Trophoblast cell (in vitro differentiated cells and primary cell): ENCODE measurements at regions not wholly inside any gene's neighbourhood (a gene's known extent, or its start where the extent isn't known, plus 50 kb on each side); places are given as distances from the start of the nearest gene placed in this dataset.

Source experiments
- DNase-seq, 2 donors: peaks; one replicate each; pipeline ENCODE4 v3.0.0-alpha.2; 2016
- H2AFZ ChIP-seq: 2 replicates; pipeline ENCODE4 v1.6.1; 2013; ENCODE audit warnings: low read length, moderate library complexity, mild to moderate bottlenecking; ENCODE audit not compliant: insufficient read depth, poor library complexity
- H2AK5ac ChIP-seq: 2 replicates; pipeline ENCODE4 v1.6.1; 2013; ENCODE audit warnings: mild to moderate bottlenecking, low read length
- H2BK120ac ChIP-seq: 2 replicates; pipeline ENCODE4 v1.6.1; 2013; ENCODE audit warnings: low read length, mild to moderate bottlenecking, moderate library complexity; ENCODE audit not compliant: insufficient read depth, poor library complexity
- H2BK12ac ChIP-seq: 2 replicates; pipeline ENCODE4 v1.6.1; 2013; ENCODE audit warnings: mild to moderate bottlenecking, low read length, moderate library complexity
- H2BK5ac ChIP-seq: 2 replicates; pipeline ENCODE4 v1.6.1; 2013; ENCODE audit warnings: low read length, low read depth, moderate library complexity, mild to moderate bottlenecking; ENCODE audit not compliant: poor library complexity
- H3K14ac ChIP-seq: 2 replicates; pipeline ENCODE4 v1.6.1; 2013; ENCODE audit warnings: mild to moderate bottlenecking, low read length
- H3K18ac ChIP-seq: 2 replicates; pipeline ENCODE4 v1.6.1; 2013; ENCODE audit warnings: mild to moderate bottlenecking, low read length
- H3K23ac ChIP-seq: 2 replicates; pipeline ENCODE4 v1.6.1; 2013; ENCODE audit warnings: low read length
- H3K27ac ChIP-seq: 2 replicates; pipeline ENCODE4 v1.5.1; 2013; ENCODE audit warnings: low read depth, mild to moderate bottlenecking, inconsistent platforms, low read length, moderate library complexity
- H3K27me3 ChIP-seq: 2 replicates; pipeline ENCODE4 v1.6.1; 2013; ENCODE audit warnings: inconsistent platforms, mild to moderate bottlenecking, low read length, moderate library complexity; ENCODE audit not compliant: insufficient read depth
- H3K36me3 ChIP-seq, 2 experiments: 1 replicate in 1 of 2; 2 replicates in 1 of 2; pipeline ENCODE4 v1.6.1; 2013; ENCODE audit warnings: low read length in 2 of 2, mild to moderate bottlenecking in 2 of 2, moderate library complexity in 1 of 2; ENCODE audit not compliant: insufficient read depth in 2 of 2, control insufficient read depth in 1 of 2
- H3K4ac ChIP-seq: 2 replicates; pipeline ENCODE4 v1.6.1; 2013; ENCODE audit warnings: low read depth, mild to moderate bottlenecking, low read length, moderate library complexity
- H3K4me1 ChIP-seq, 2 experiments: 1 replicate in 1 of 2; 2 replicates in 1 of 2; pipeline ENCODE4 v1.6.1; 2013; ENCODE audit warnings: low read length in 2 of 2, mild to moderate bottlenecking in 2 of 2, moderate library complexity in 1 of 2; ENCODE audit not compliant: insufficient read depth in 2 of 2, control insufficient read depth in 1 of 2
- H3K4me2 ChIP-seq: 2 replicates; pipeline ENCODE4 v1.6.1; 2013; ENCODE audit warnings: inconsistent platforms, mild to moderate bottlenecking, low read length, moderate library complexity
- H3K4me3 ChIP-seq: 2 replicates; pipeline ENCODE4 v1.5.1; 2013; ENCODE audit warnings: mild to moderate bottlenecking, low read depth, low read length, inconsistent platforms
- H3K79me1 ChIP-seq: one replicate; pipeline ENCODE4 v1.6.1; 2013; ENCODE audit warnings: low read length
- H3K79me2 ChIP-seq: 2 replicates; pipeline ENCODE4 v1.6.1; 2013; ENCODE audit warnings: low read length, mild to moderate bottlenecking; ENCODE audit not compliant: control insufficient read depth, insufficient read depth, poor library complexity
- H3K9ac ChIP-seq: 2 replicates; pipeline ENCODE4 v1.6.1; 2013; ENCODE audit warnings: mild to moderate bottlenecking, low read length
- H3K9me3 ChIP-seq: 2 replicates; pipeline ENCODE4 v1.6.1; 2013; ENCODE audit warnings: low read depth, mild to moderate bottlenecking, control low read depth, inconsistent platforms, low read length; ENCODE audit not compliant: insufficient read depth
- H4K12ac ChIP-seq: 2 replicates; pipeline ENCODE4 v1.6.1; 2013; ENCODE audit warnings: low read depth, mild to moderate bottlenecking, low read length, moderate library complexity
- H4K8ac ChIP-seq: 2 replicates; pipeline ENCODE4 v1.6.1; 2013; ENCODE audit warnings: low read depth, mild to moderate bottlenecking, low read length, moderate library complexity
- H4K91ac ChIP-seq: one replicate; pipeline ENCODE4 v1.6.1; 2013; ENCODE audit warnings: low read depth, mild to moderate bottlenecking, low read length, moderate library complexity
- WGBS: extraction: QIAGEN DNeasy Blood & Tissue Kit; methylation state at CpG from one replicate; pipeline ENCODE4 v1.1.7; 2013; ENCODE audit warnings: missing lambda C conversion rate; ENCODE audit not compliant: insufficient read length, insufficient coverage; ENCODE audit errors: extremely low coverage; 5-methylcytosine and 5-hydroxymethylcytosine counted together

- H4K12ac ChIP-seq: no peak overlapping the region
- no peak overlapping the region for H3K4me3 ChIP-seq
- H3K27me3 ChIP-seq: no peaks in the 10 kb centered on the region
- H3K79me1 ChIP-seq: no peaks in the 10 kb centered on the region
- H3K4me2 ChIP-seq: no peak overlapping the region
- WGBS: no CpG with 5 or more reads among the region's 3 CpGs
- DNase-seq: no peak
- no peak overlapping the region for H3K27ac ChIP-seq
- no peak overlapping the region for H3K14ac ChIP-seq
- no peak overlapping the region for H3K9ac ChIP-seq
- H3K23ac ChIP-seq: no peak overlapping the region
- no peak overlapping the region for H3K18ac ChIP-seq
- no peak overlapping the region for H4K8ac ChIP-seq
- no peaks in the 10 kb centered on the region for H3K79me2 ChIP-seq
- H2AK5ac ChIP-seq: no peak overlapping the region
- no peak overlapping the region for H4K91ac ChIP-seq
- H3K9me3 ChIP-seq: no peaks in the 10 kb centered on the region
- H2BK5ac ChIP-seq: no peak overlapping the region
- H2BK12ac ChIP-seq: no peak overlapping the region
- no peak overlapping the region for H2BK120ac ChIP-seq
- no peaks in the 10 kb centered on the region for H3K4me1 ChIP-seq
- no peak overlapping the region for H2AFZ ChIP-seq
- no peak overlapping the region for H3K4ac ChIP-seq
- no peaks in the 10 kb centered on the region for H3K36me3 ChIP-seq
Observed at GRCh38 chr10:62880162-62880561, 64.0 kb upstream of the EGR2 start.

DNA sequence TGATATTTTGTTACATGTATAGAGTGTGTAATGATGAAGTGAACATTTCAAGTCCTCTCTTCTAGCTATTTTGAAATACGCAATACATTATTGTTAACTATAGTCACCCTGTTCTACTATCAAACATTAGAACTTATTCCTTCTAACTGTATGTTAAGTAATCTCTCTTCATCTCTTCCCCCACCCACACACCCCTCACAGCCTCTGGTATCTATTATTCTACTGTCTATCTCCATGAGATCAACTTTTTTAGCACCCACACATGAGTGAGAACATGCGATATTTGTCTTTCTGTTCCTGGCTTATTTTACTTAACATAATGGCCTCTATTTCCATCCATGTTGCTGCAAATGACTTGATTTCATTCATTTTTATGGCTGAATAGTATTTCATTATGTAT, 57.7 kb upstream of the EGR2 start:
- no peak overlapping the region for H4K12ac ChIP-seq
- no peak overlapping the region for H2AFZ ChIP-seq
- DNase-seq: no peak
- H3K23ac ChIP-seq: no peak overlapping the region
- no peak overlapping the region for H3K4me3 ChIP-seq
- H3K9ac ChIP-seq: no peak overlapping the region
- H3K79me1 ChIP-seq: no peaks in the 10 kb centered on the region
- no peak overlapping the region for H3K14ac ChIP-seq
- no peak overlapping the region for H3K4ac ChIP-seq
- H2AK5ac ChIP-seq: no peak overlapping the region
- no peak overlapping the region for H3K18ac ChIP-seq
- no peak overlapping the region for H3K27ac ChIP-seq
- H2BK12ac ChIP-seq: no peak overlapping the region
- H3K36me3 ChIP-seq: no peaks in the 10 kb centered on the region
- no peak overlapping the region for H2BK5ac ChIP-seq
- no peaks in the 10 kb centered on the region for H3K79me2 ChIP-seq
- WGBS: no CpG with 5 or more reads among the region's 2 CpGs
- no peak overlapping the region for H4K8ac ChIP-seq
- no peak overlapping the region for H2BK120ac ChIP-seq
- no peak overlapping the region for H3K4me2 ChIP-seq
- no peaks in the 10 kb centered on the region for H3K9me3 ChIP-seq
- no peaks in the 10 kb centered on the region for H3K4me1 ChIP-seq
- no peak overlapping the region for H4K91ac ChIP-seq
- no peaks in the 10 kb centered on the region for H3K27me3 ChIP-seq

DNA sequence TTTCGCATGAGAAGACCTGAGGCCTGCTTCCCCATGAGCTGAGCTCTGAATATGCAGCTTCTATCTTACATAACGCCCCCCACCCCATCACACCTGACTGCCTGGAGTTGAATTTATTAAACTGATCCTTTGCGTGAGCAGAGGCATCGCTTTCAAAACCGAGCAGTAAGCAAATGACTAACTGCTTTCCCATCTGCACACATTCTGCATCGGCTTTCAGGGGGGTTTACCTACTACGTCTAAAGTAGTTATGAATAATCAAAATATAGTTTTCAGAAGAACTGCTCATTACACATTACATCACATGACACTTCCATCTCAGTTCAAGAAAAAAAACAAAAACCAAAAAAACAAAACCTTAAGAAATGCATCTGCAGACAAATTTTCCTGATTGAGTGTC, 54.7 kb upstream of the EGR2 start:
- Histone ChIP-seq H3K27ac (no peak overlapping the region), H3K23ac (no peak overlapping the region), H3K27me3 (no peaks in the 10 kb centered on the region), H3K9ac (no peak overlapping the region), H4K12ac (no peak overlapping the region), H2AK5ac (no peak overlapping the region), H2BK120ac (no peak overlapping the region), H2BK5ac (no peak overlapping the region), H3K4me1 (no peaks in the 10 kb centered on the region), H3K4me2 (no peak overlapping the region), H3K36me3 (no peaks in the 10 kb centered on the region), H3K4ac (no peak overlapping the region), H3K4me3 (no peak overlapping the region), H3K18ac (no peak overlapping the region), H3K9me3 (no peaks in the 10 kb centered on the region), H3K14ac (no peak overlapping the region), H2AFZ (no peak overlapping the region), H3K79me2 (no peaks in the 10 kb centered on the region), H2BK12ac (no peak overlapping the region), H3K79me1 (no peaks in the 10 kb centered on the region), H4K8ac (no peak overlapping the region), H4K91ac (no peak overlapping the region)
- no peak for DNase-seq
- WGBS: no CpG with 5 or more reads among the region's 7 CpGs

- H3K4ac ChIP-seq: no peak overlapping the region
- no peaks in the 10 kb centered on the region for H3K27me3 ChIP-seq
- no peak overlapping the region for H4K8ac ChIP-seq
- H3K18ac ChIP-seq: no peak overlapping the region
- no peaks in the 10 kb centered on the region for H3K4me1 ChIP-seq
- H3K79me1 ChIP-seq: no peaks in the 10 kb centered on the region
- WGBS: no CpG with 5 or more reads among the region's 3 CpGs
- no peak overlapping the region for H2BK120ac ChIP-seq
- no peak overlapping the region for H3K23ac ChIP-seq
- H3K14ac ChIP-seq: no peak overlapping the region
- no peak overlapping the region for H2AK5ac ChIP-seq
- no peak overlapping the region for H2BK5ac ChIP-seq
- H3K36me3 ChIP-seq: no peaks in the 10 kb centered on the region
- H4K91ac ChIP-seq: no peak overlapping the region
- H3K27ac ChIP-seq: no peak overlapping the region
- no peak overlapping the region for H3K4me3 ChIP-seq
- no peak overlapping the region for H3K4me2 ChIP-seq
- no peak overlapping the region for H3K9ac ChIP-seq
- H2AFZ ChIP-seq: no peak overlapping the region
- no peaks in the 10 kb centered on the region for H3K79me2 ChIP-seq
- H4K12ac ChIP-seq: no peak overlapping the region
- H3K9me3 ChIP-seq: no peaks in the 10 kb centered on the region
- H2BK12ac ChIP-seq: no peak overlapping the region
- DNase-seq: no peak
Observed at GRCh38 chr10:62869958-62870357, 53.8 kb upstream of the EGR2 start.
